Large intestine (tissue), 3 donors: ENCODE measurements at regions not wholly inside any gene's neighbourhood (a gene's known extent, or its start where the extent isn't known, plus 50 kb on each side); places are given as distances from the start of the nearest gene placed in this dataset.

ENCODE experiments used
- DNase-seq, 2 donors: peaks; one replicate each; pipeline versions ENCODE4 v3.0.0 to v3.0.0-alpha.2; 2013
- H3K27ac ChIP-seq: one replicate; pipeline ENCODE4 v1.5.1; 2013; ENCODE audit warnings: low read length
- H3K27me3 ChIP-seq: 2 replicates; pipeline ENCODE4 v1.6.1; 2013; ENCODE audit warnings: low read length; ENCODE audit not compliant: control insufficient read depth, insufficient read depth
- H3K36me3 ChIP-seq: 2 replicates; pipeline ENCODE4 v1.6.1; 2013; ENCODE audit warnings: low read length; ENCODE audit not compliant: control insufficient read depth, insufficient read depth
- H3K4me1 ChIP-seq: one replicate; pipeline ENCODE4 v1.6.1; 2013; ENCODE audit warnings: low read length; ENCODE audit not compliant: control insufficient read depth, insufficient read depth
- H3K4me3 ChIP-seq: one replicate; pipeline ENCODE4 v1.5.1; 2013; ENCODE audit warnings: low read length
- H3K9me3 ChIP-seq: one replicate; pipeline ENCODE4 v1.6.1; 2013; ENCODE audit warnings: mild to moderate bottlenecking, low read depth, low read length, moderate library complexity; ENCODE audit not compliant: control insufficient read depth
- WGBS: methylation state at CpG from one replicate; pipeline ENCODE4 v1.1.5; 2013; ENCODE audit warnings: low lambda C conversion rate; ENCODE audit not compliant: insufficient coverage; 5-methylcytosine and 5-hydroxymethylcytosine counted together

- H3K27me3 ChIP-seq = no peaks in the 10 kb centered on the region
- peak; percentile 4 to 14 for DNase-seq
- H3K27ac ChIP-seq = no peak overlapping the region
- WGBS = no CpG with 5 or more reads among the region's 3 CpGs
- H3K9me3 ChIP-seq = no peaks in the 10 kb centered on the region
- no peaks in the 10 kb centered on the region for H3K4me1 ChIP-seq
- no peaks in the 10 kb centered on the region for H3K36me3 ChIP-seq
- no peak overlapping the region for H3K4me3 ChIP-seq
Observed at GRCh38 chr5:100479079-100479688, 56.0 kb upstream of the FAM174A start.

- no peaks in the 10 kb centered on the region for H3K27me3 ChIP-seq
- H3K4me3 ChIP-seq = no peak overlapping the region
- H3K9me3 ChIP-seq = no peaks in the 10 kb centered on the region
- DNase-seq = no peak
- WGBS = no CpG with 5 or more reads among the region's 2 CpGs
- no peak overlapping the region for H3K27ac ChIP-seq
- H3K4me1 ChIP-seq = no peaks in the 10 kb centered on the region
- H3K36me3 ChIP-seq = no peaks in the 10 kb centered on the region
Observed at GRCh38 chr5:100472091-100472490, 63.1 kb upstream of the FAM174A start.

DNA sequence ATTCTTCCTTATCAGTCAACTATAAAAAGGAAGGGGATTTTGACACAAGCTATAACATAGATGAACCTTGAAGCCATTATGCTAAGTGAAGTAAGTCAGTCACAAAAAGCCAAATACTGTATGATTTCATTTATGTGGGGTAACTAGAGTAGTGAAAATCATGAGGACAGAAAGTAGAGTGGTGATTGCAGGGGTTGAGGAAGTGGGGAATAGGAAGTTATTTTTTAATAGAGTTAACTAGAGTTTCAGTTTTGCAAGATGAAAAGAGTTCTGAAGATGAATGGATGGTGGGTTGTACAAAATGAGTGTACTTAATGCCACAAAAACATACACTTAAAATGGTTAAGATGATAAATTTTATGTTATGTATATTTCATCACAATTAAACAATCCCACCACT, 65.4 kb upstream of the FAM174A start:
- H3K27me3 ChIP-seq = no peaks in the 10 kb centered on the region
- no peaks in the 10 kb centered on the region for H3K36me3 ChIP-seq
- no peak overlapping the region for H3K27ac ChIP-seq
- H3K4me1 ChIP-seq = no peaks in the 10 kb centered on the region
- no peaks in the 10 kb centered on the region for H3K9me3 ChIP-seq
- H3K4me3 ChIP-seq = no peak overlapping the region
- DNase-seq = no peak

- Histone ChIP-seq H3K4me3 (no peak overlapping the region), H3K27me3 (no peaks in the 10 kb centered on the region), H3K9me3 (no peaks in the 10 kb centered on the region), H3K36me3 (no peaks in the 10 kb centered on the region), H3K27ac (no peak overlapping the region), H3K4me1 (no peaks in the 10 kb centered on the region)
- DNase-seq = no peak
- WGBS = no CpG with 5 or more reads among the region's 2 CpGs
Observed at GRCh38 chr5:100464418-100464817, 70.8 kb upstream of the FAM174A start.

- no peaks in the 10 kb centered on the region for H3K9me3 ChIP-seq
- no peaks in the 10 kb centered on the region for H3K27me3 ChIP-seq
- H3K36me3 ChIP-seq = no peaks in the 10 kb centered on the region
- DNase-seq = no peak
- H3K27ac ChIP-seq = no peak overlapping the region
- H3K4me3 ChIP-seq = no peak overlapping the region
- no peaks in the 10 kb centered on the region for H3K4me1 ChIP-seq
Observed at GRCh38 chr5:100456615-100457014, 78.6 kb upstream of the FAM174A start.

DNA sequence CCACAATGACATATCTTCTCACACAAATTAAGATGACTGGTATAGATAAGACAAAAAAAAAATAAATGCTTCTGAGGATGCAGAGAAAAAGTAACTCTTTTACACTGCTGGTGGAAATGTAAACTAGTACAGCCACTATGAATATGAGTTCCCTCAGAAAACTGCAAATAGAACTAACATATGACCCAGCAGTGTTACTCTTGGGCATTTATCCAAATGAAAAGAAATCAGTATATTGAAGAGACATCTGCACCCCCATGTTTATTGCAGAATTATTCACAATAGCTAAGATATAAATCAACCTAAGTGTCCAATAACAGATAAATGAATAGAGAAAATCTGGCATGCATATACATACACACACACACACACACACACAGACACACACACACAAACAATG, 83.0 kb upstream of the FAM174A start:
- DNase-seq = no peak

GRCh38 chr5:100448111-100448528, 87.1 kb upstream of the FAM174A start:
- no peak overlapping the region for H3K27ac ChIP-seq
- no peak for DNase-seq
- H3K9me3 ChIP-seq = no peaks in the 10 kb centered on the region
- no peak overlapping the region for H3K4me3 ChIP-seq
- H3K4me1 ChIP-seq = no peaks in the 10 kb centered on the region
- H3K36me3 ChIP-seq = no peaks in the 10 kb centered on the region
- 86% methylated on average over 1 of the region's 3 CpGs for WGBS
- H3K27me3 ChIP-seq = no peaks in the 10 kb centered on the region

More for the DNA sequence above, 83.0 kb upstream of the FAM174A start:
- Histone ChIP-seq H3K27me3 (no peaks in the 10 kb centered on the region), H3K36me3 (no peaks in the 10 kb centered on the region), H3K9me3 (no peaks in the 10 kb centered on the region), H3K4me1 (no peaks in the 10 kb centered on the region), H3K27ac (no peak overlapping the region), H3K4me3 (no peak overlapping the region)

- DNase-seq = no peak
- H3K27ac ChIP-seq = no peak overlapping the region
- H3K9me3 ChIP-seq = no peaks in the 10 kb centered on the region
- no peaks in the 10 kb centered on the region for H3K36me3 ChIP-seq
- no peaks in the 10 kb centered on the region for H3K4me1 ChIP-seq
- no peak overlapping the region for H3K4me3 ChIP-seq
- WGBS = 67% methylated on average over 1 of the region's 2 CpGs
- no peaks in the 10 kb centered on the region for H3K27me3 ChIP-seq
Observed at GRCh38 chr5:100446879-100447430, 88.2 kb upstream of the FAM174A start.

- H3K36me3 ChIP-seq = no peaks in the 10 kb centered on the region
- H3K9me3 ChIP-seq = no peaks in the 10 kb centered on the region
- DNase-seq = no peak
- no peaks in the 10 kb centered on the region for H3K27me3 ChIP-seq
- WGBS = no CpG with 5 or more reads among the region's 3 CpGs
- no peaks in the 10 kb centered on the region for H3K4me1 ChIP-seq
- H3K4me3 ChIP-seq = no peak overlapping the region
- no peak overlapping the region for H3K27ac ChIP-seq
Observed at GRCh38 chr5:100444961-100445360, 90.2 kb upstream of the FAM174A start.

- Histone ChIP-seq H3K27ac (no peak overlapping the region), H3K4me1 (no peaks in the 10 kb centered on the region), H3K4me3 (no peak overlapping the region), H3K27me3 (no peaks in the 10 kb centered on the region), H3K9me3 (no peaks in the 10 kb centered on the region), H3K36me3 (no peaks in the 10 kb centered on the region)
- no peak for DNase-seq
- WGBS = 88% methylated on average over 1 of the region's 4 CpGs
Observed at GRCh38 chr5:100434815-100435214, 100.4 kb upstream of the FAM174A start.

GRCh38 chr5:100432741-100433140, 102.4 kb upstream of the FAM174A start:
- no peaks in the 10 kb centered on the region for H3K36me3 ChIP-seq
- 100% methylated on average over 1 of the region's 1 CpG for WGBS
- no peak for DNase-seq
- H3K27ac ChIP-seq = no peak overlapping the region
- no peaks in the 10 kb centered on the region for H3K4me1 ChIP-seq
- no peaks in the 10 kb centered on the region for H3K27me3 ChIP-seq
- no peak overlapping the region for H3K4me3 ChIP-seq
- no peaks in the 10 kb centered on the region for H3K9me3 ChIP-seq
